ENCODE measurements at regions not wholly inside any gene's neighbourhood (a gene's known extent, or its start where the extent isn't known, plus 50 kb on each side); places are given as distances from the start of the nearest gene placed in this dataset.

GRCh38 chr10:29780639-29781038 lies 145.9 kb upstream of the SVIL start:
- no peaks in the 10 kb centered on the region for H3K36me3 ChIP-seq
- no peak overlapping the region for H3K27ac ChIP-seq
- TF ChIP-seq POLR2AphosphoS5 (IDR thresholded peaks at IDR 0.05) (no peak), EP300 (IDR thresholded peaks at IDR 0.05) (no peak), POLR2A (IDR thresholded peaks at IDR 0.05) (no peak), CTCF (IDR thresholded peaks at IDR 0.05) (no peak)
- H3K27me3 ChIP-seq: no peaks in the 10 kb centered on the region
- peaks cover 30% of the 10 kb centered on the region for H3K4me1 ChIP-seq
- no peak overlapping the region for H3K4me3 ChIP-seq
- no peak for DNase-seq (ENCODE audit: low spot score in 2 of 2)
- no peaks in the 10 kb centered on the region for H3K9me3 ChIP-seq
- WGBS: 74% methylated on average over 3 of the region's 3 CpGs

GRCh38 chr10:29780096-29780495 lies 145.3 kb upstream of the SVIL start:
- TF ChIP-seq EP300 (IDR thresholded peaks at IDR 0.05) (no peak), POLR2AphosphoS5 (IDR thresholded peaks at IDR 0.05) (no peak), CTCF (IDR thresholded peaks at IDR 0.05) (no peak), POLR2A (IDR thresholded peaks at IDR 0.05) (no peak)
- no peaks in the 10 kb centered on the region for H3K27me3 ChIP-seq
- H3K4me1 ChIP-seq: peaks cover 27% of the 10 kb centered on the region
- DNase-seq (ENCODE audit: low spot score in 2 of 2): no peak
- WGBS: 38% methylated on average over 1 of the region's 1 CpG
- no peak overlapping the region for H3K27ac ChIP-seq
- no peaks in the 10 kb centered on the region for H3K36me3 ChIP-seq
- no peaks in the 10 kb centered on the region for H3K9me3 ChIP-seq
- H3K4me3 ChIP-seq: no peak overlapping the region

- TF ChIP-seq CTCF (IDR thresholded peaks at IDR 0.05) (no peak), POLR2A (IDR thresholded peaks at IDR 0.05) (no peak), EP300 (IDR thresholded peaks at IDR 0.05) (no peak), POLR2AphosphoS5 (IDR thresholded peaks at IDR 0.05) (no peak)
- WGBS: 94% methylated on average over 2 of the region's 2 CpGs
Measured at GRCh38 chr10:29776246-29776645, 141.5 kb upstream of the SVIL start.

GRCh38 chr10:29774475-29774874 lies 139.7 kb upstream of the SVIL start:
- no peaks in the 10 kb centered on the region for H3K36me3 ChIP-seq
- no peak overlapping the region for H3K27ac ChIP-seq
- no peak overlapping the region for H3K4me3 ChIP-seq
- TF ChIP-seq POLR2AphosphoS5 (IDR thresholded peaks at IDR 0.05) (no peak), POLR2A (IDR thresholded peaks at IDR 0.05) (no peak), EP300 (IDR thresholded peaks at IDR 0.05) (no peak), CTCF (IDR thresholded peaks at IDR 0.05) (no peak)
- no peak for DNase-seq (ENCODE audit: low spot score in 2 of 2)
- no peaks in the 10 kb centered on the region for H3K9me3 ChIP-seq
- no peaks in the 10 kb centered on the region for H3K27me3 ChIP-seq
- 88% methylated on average over 2 of the region's 2 CpGs for WGBS
- no peaks in the 10 kb centered on the region for H3K4me1 ChIP-seq

More at GRCh38 chr10:29776246-29776645, 141.5 kb upstream of the SVIL start:
- no peak for DNase-seq (ENCODE audit: low spot score in 2 of 2)
- no peak overlapping the region for H3K27ac ChIP-seq
- no peaks in the 10 kb centered on the region for H3K36me3 ChIP-seq
- no peaks in the 10 kb centered on the region for H3K9me3 ChIP-seq
- H3K27me3 ChIP-seq: no peaks in the 10 kb centered on the region
- no peak overlapping the region for H3K4me3 ChIP-seq
- H3K4me1 ChIP-seq: peaks cover 7% of the 10 kb centered on the region

GRCh38 chr10:29773675-29774091 lies 138.9 kb upstream of the SVIL start:
- Histone ChIP-seq H3K4me3 (no peak overlapping the region), H3K27me3 (no peaks in the 10 kb centered on the region), H3K36me3 (no peaks in the 10 kb centered on the region), H3K27ac (no peak overlapping the region), H3K9me3 (no peaks in the 10 kb centered on the region), H3K4me1 (no peaks in the 10 kb centered on the region)
- DNase-seq (ENCODE audit: low spot score in 2 of 2): no peak
- no peak for TF ChIP-seq EP300 (IDR thresholded peaks at IDR 0.05)
- no peak for TF ChIP-seq POLR2AphosphoS5 (IDR thresholded peaks at IDR 0.05)
- TF ChIP-seq CTCF (IDR thresholded peaks at IDR 0.05): no peak
- no peak for TF ChIP-seq POLR2A (IDR thresholded peaks at IDR 0.05)
- 79% methylated on average over 1 of the region's 1 CpG for WGBS
